H9 (cell line): ENCODE measurements at regions not wholly inside any gene's neighbourhood (a gene's known extent, or its start where the extent isn't known, plus 50 kb on each side); places are given as distances from the start of the nearest gene placed in this dataset.

Experiments
- DNase-seq: peaks from one replicate; pipeline ENCODE4 v3.0.0-alpha.2; 2017
- H2AFZ ChIP-seq: one replicate; pipeline ENCODE4 v1.6.1; 2013; ENCODE audit warnings: mild to moderate bottlenecking, low read length, control low read depth, moderate library complexity
- H2AK5ac ChIP-seq: 2 replicates; pipeline ENCODE4 v1.6.1; 2013; ENCODE audit warnings: low read length, control low read depth, mixed read lengths; ENCODE audit not compliant: insufficient read length
- H2BK120ac ChIP-seq: one replicate; pipeline ENCODE4 v1.6.1; 2013; ENCODE audit warnings: low read depth, mild to moderate bottlenecking, low read length, control low read depth, inconsistent platforms; ENCODE audit not compliant: poor library complexity, severe bottlenecking
- H2BK12ac ChIP-seq: 2 replicates; pipeline ENCODE4 v1.6.1; 2013; ENCODE audit warnings: low read length, control low read depth, mixed read lengths, low read depth; ENCODE audit not compliant: insufficient read length
- H2BK15ac ChIP-seq: 2 replicates; pipeline ENCODE4 v1.6.1; 2013; ENCODE audit warnings: low read depth, low read length, control low read depth
- H2BK20ac ChIP-seq: one replicate; pipeline ENCODE4 v1.6.1; 2013; ENCODE audit warnings: low read depth, mild to moderate bottlenecking, low read length, control low read depth, inconsistent platforms; ENCODE audit not compliant: poor library complexity, severe bottlenecking
- H2BK5ac ChIP-seq: 2 replicates; pipeline ENCODE4 v1.6.1; 2013; ENCODE audit warnings: low read length, control low read depth, mixed read lengths; ENCODE audit not compliant: insufficient read length
- H3K14ac ChIP-seq: 2 replicates; pipeline ENCODE4 v1.6.1; 2013; ENCODE audit warnings: low read length, control low read depth; ENCODE audit not compliant: insufficient read depth
- H3K18ac ChIP-seq: 2 replicates; pipeline ENCODE4 v1.6.1; 2013; ENCODE audit warnings: low read depth, mild to moderate bottlenecking, mixed read lengths, low read length, control low read depth; ENCODE audit not compliant: insufficient read length
- H3K23ac ChIP-seq: 2 replicates; pipeline ENCODE4 v1.6.1; 2013; ENCODE audit warnings: low read length, control low read depth, mixed read lengths, low read depth; ENCODE audit not compliant: insufficient read length
- H3K23me2 ChIP-seq: 2 replicates; pipeline ENCODE4 v1.6.1; 2013; ENCODE audit warnings: low read depth, mild to moderate bottlenecking, mixed read lengths, low read length, control low read depth; ENCODE audit not compliant: insufficient read length, poor library complexity, severe bottlenecking
- H3K27ac ChIP-seq: 2 replicates; pipeline ENCODE4 v1.5.1; 2013; ENCODE audit warnings: low read length, control low read depth, mixed read lengths, low read depth; ENCODE audit not compliant: insufficient read length
- H3K27me3 ChIP-seq: 2 replicates; pipeline ENCODE4 v1.6.1; 2013; ENCODE audit warnings: low read length, control low read depth, inconsistent platforms; ENCODE audit not compliant: insufficient read depth
- H3K4ac ChIP-seq: 2 replicates; pipeline ENCODE4 v1.6.1; 2013; ENCODE audit warnings: low read depth, mild to moderate bottlenecking, control low read depth, inconsistent platforms, low read length, moderate library complexity
- H3K4me1 ChIP-seq: 2 replicates; pipeline ENCODE4 v1.6.1; 2013; ENCODE audit warnings: low read length, control low read depth, inconsistent platforms; ENCODE audit not compliant: insufficient read depth
- H3K4me2 ChIP-seq: 2 replicates; pipeline ENCODE4 v1.6.1; 2013; ENCODE audit warnings: low read length, control low read depth, mixed read lengths; ENCODE audit not compliant: insufficient read length, insufficient read depth
- H3K56ac ChIP-seq: 2 replicates; pipeline ENCODE4 v1.6.1; 2013; ENCODE audit warnings: low read depth, mild to moderate bottlenecking, mixed read lengths, low read length, control low read depth; ENCODE audit not compliant: insufficient read length
- H3K79me1 ChIP-seq: 2 replicates; pipeline ENCODE4 v1.6.1; 2013; ENCODE audit warnings: low read depth, mild to moderate bottlenecking, moderate library complexity, low read length, control low read depth, inconsistent platforms; ENCODE audit not compliant: insufficient read depth, poor library complexity, severe bottlenecking
- H3K79me2 ChIP-seq: 2 replicates; pipeline ENCODE4 v1.6.1; 2013; ENCODE audit warnings: low read length, control low read depth, inconsistent platforms; ENCODE audit not compliant: insufficient read depth
- H3K9ac ChIP-seq: 2 replicates; pipeline ENCODE4 v1.6.1; 2013; ENCODE audit warnings: low read length, control low read depth, mixed read lengths; ENCODE audit not compliant: insufficient read length; ENCODE audit errors: extremely low read depth
- H3K9me3 ChIP-seq: one replicate; pipeline ENCODE4 v1.6.1; 2013; ENCODE audit warnings: low read depth, low read length, inconsistent platforms; ENCODE audit not compliant: control insufficient read depth
- H3T11ph ChIP-seq: one replicate; pipeline ENCODE4 v1.6.1; 2013; ENCODE audit warnings: mild to moderate bottlenecking, low read length, control low read depth, inconsistent platforms
- H4K20me1 ChIP-seq: one replicate; pipeline ENCODE4 v1.6.1; 2013; ENCODE audit not compliant: control insufficient read depth, insufficient read length, insufficient read depth
- H4K5ac ChIP-seq: 2 replicates; pipeline ENCODE4 v1.6.1; 2013; ENCODE audit warnings: low read depth, mild to moderate bottlenecking, mixed read lengths, low read length, control low read depth; ENCODE audit not compliant: insufficient read length
- H4K8ac ChIP-seq: replicated peaks from 2 replicates; pipeline ENCODE4 v1.6.1; 2013; ENCODE audit warnings: low read length, control low read depth, mixed read lengths, low read depth; ENCODE audit not compliant: insufficient read length
- H4K91ac ChIP-seq: 2 replicates; pipeline ENCODE4 v1.6.1; 2013; ENCODE audit warnings: low read depth, mild to moderate bottlenecking, moderate library complexity, mixed read lengths, low read length, control low read depth; ENCODE audit not compliant: insufficient read length
- H3K27ac Mint-ChIP-seq, 3 experiments: 2 replicates in 2 of 3; 3 replicates in 1 of 3; pipeline ENCODE4 v1.8.0; 2020 to 2021; ENCODE audit warnings: mixed read lengths in 3 of 3, mild to moderate bottlenecking in 1 of 3, moderate library complexity in 1 of 3
- H3K27me3 Mint-ChIP-seq: 2 replicates; pipeline ENCODE4 v1.8.0; 2021; ENCODE audit warnings: low read depth, mild to moderate bottlenecking, moderate library complexity, mixed read lengths
- H3K36me3 Mint-ChIP-seq, 3 experiments: 2 replicates in 2 of 3; 3 replicates in 1 of 3; pipeline ENCODE4 v1.8.0; 2020 to 2021; ENCODE audit warnings: low read depth in 3 of 3, mixed read lengths in 3 of 3; ENCODE audit not compliant: insufficient read depth in 1 of 3
- H3K4me1 Mint-ChIP-seq, 2 experiments: 2 replicates each; pipeline ENCODE4 v1.8.0; 2020; ENCODE audit warnings: mixed read lengths in 2 of 2
- H3K4me3 Mint-ChIP-seq, 2 experiments: 2 replicates in 1 of 2; 3 replicates in 1 of 2; pipeline ENCODE4 v1.8.0; 2020 to 2021; ENCODE audit warnings: mild to moderate bottlenecking in 2 of 2, mixed read lengths in 2 of 2, moderate library complexity in 1 of 2
- H3K9me3 Mint-ChIP-seq, 2 experiments: 2 replicates in 1 of 2; 3 replicates in 1 of 2; pipeline ENCODE4 v1.8.0; 2020; ENCODE audit warnings: mild to moderate bottlenecking in 2 of 2, mixed read lengths in 2 of 2, moderate library complexity in 1 of 2
- CTCF ChIP-seq: fragments of 200-600 bp; sonication (generic); conservative IDR thresholded peaks from 3 replicates; pipeline ENCODE4 v1.8.0; 2021; ENCODE audit warnings: antibody characterized with exemption, mild to moderate bottlenecking
- WGBS: extraction: QIAGEN DNeasy Blood & Tissue Kit; methylation state at CpG from one replicate; pipeline ENCODE4 v1.1.7; 2013; ENCODE audit warnings: missing lambda C conversion rate, low lambda C conversion rate, mixed read lengths; ENCODE audit not compliant: insufficient read length; ENCODE audit errors: extremely low coverage; 5-methylcytosine and 5-hydroxymethylcytosine counted together

- H3K4me1 Mint-ChIP-seq = peaks cover 20 to 31% of the 10 kb centered on the region in 2 experiments
- Histone ChIP-seq H3K23ac (no peak overlapping the region), H3K4ac (no peak overlapping the region), H4K20me1 (no peaks in the 10 kb centered on the region), H3K27ac (no peak overlapping the region), H3K79me1 (no peaks in the 10 kb centered on the region), H2BK5ac (no peak overlapping the region), H2BK12ac (no peak overlapping the region), H2BK120ac (no peak overlapping the region), H3K9ac (no peak overlapping the region), H4K8ac (no peak overlapping the region), H3T11ph (no peak overlapping the region), H2BK20ac (no peak overlapping the region), H3K4me1 (no peaks in the 10 kb centered on the region), H4K5ac (no peak overlapping the region), H4K91ac (no peak overlapping the region), H2AFZ (no peak overlapping the region), H3K9me3 (no peaks in the 10 kb centered on the region), H3K14ac (no peak overlapping the region), H3K18ac (no peak overlapping the region), H3K4me2 (no peak overlapping the region), H3K23me2 (no peaks in the 10 kb centered on the region), H3K56ac (no peak overlapping the region), H3K27me3 (no peaks in the 10 kb centered on the region), H2AK5ac (no peak overlapping the region), H3K79me2 (no peaks in the 10 kb centered on the region), H2BK15ac (no peak overlapping the region)
- no peaks in the 10 kb centered on the region for H3K9me3 Mint-ChIP-seq
- H3K27me3 Mint-ChIP-seq = peaks cover 5% of the 10 kb centered on the region
- TF ChIP-seq CTCF = no peak
- DNase-seq = no peak
- no CpG with 5 or more reads among the region's 2 CpGs for WGBS
- H3K27ac Mint-ChIP-seq = no peak overlapping the region
- no peak overlapping the region for H3K4me3 Mint-ChIP-seq
- H3K36me3 Mint-ChIP-seq = no peaks in the 10 kb centered on the region
Measured at GRCh38 chr3:124560666-124561215, 169.5 kb upstream of the UMPS start.
